Activated CD4-positive, alpha-beta T cell treated with anti-CD3 and anti-CD28 coated beads, Interleukin-2, amount 50 U/mL, for 1 hour (primary cell): ENCODE measurements at regions not wholly inside any gene's neighbourhood (a gene's known extent, or its start where the extent isn't known, plus 50 kb on each side); places are given as distances from the start of the nearest gene placed in this dataset.
"Not testable (repeated sequence)": the region's sequence is repeated elsewhere in the genome, so short reads cannot be mapped to it uniquely, and the experiment has no call there.

Experiments
- DNase-seq: peaks from one replicate; pipeline ENCODE4 v3.0.0-alpha.2; 2020

DNA sequence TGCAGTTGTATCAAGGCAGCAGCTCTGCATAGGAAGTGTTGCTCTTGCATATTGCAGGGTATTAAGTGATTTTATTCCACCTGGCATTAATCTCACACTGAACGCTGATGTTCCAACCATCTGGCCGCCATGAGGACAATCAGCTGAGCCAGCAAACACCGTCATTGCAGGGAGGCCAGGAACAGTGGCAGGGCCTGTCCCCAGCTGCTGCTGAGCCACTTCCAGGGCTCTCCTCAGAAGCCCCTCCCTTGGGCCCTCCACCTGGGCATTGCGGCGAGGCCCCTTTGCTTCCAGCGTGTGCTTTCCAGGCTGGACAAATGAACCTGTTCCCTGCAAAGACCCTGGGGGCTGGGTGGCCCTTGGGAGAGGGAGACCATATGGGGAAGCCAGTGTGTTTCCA lies 171.6 kb upstream of the C1orf174 start:
- DNase-seq: no peak

DNA sequence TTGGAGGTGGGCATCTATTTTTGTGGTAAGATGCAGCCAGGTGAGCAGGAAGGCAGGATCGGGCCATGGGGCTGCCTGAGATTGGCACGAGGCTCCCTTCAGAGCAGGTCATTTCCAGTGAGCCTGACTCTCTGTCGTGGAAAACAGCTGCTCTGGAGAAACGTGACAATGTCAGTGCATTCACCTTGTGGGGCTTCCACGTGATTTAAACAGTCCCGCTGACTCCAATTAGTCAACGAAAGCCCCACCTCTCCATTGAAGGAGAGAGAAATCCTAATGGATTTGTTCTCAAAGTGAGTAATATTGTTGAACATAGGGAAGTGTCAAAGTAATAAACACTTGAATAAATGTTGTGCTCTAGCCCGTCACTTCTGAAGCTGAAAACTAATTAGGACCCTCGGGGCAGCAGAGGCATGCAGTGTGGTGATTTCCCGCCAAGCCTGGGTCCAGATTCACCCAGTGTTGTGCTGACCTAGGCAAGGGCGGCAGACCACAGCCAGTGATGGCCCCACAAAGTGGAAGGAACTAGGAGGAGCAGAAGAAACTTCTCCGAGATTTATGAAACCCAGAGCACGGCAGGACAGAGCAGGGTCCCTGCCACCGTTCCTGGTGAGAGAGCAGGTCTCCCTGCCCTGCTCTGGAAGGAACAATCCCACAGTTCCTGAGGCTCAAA lies 172.5 kb upstream of the C1orf174 start:
- DNase-seq: no peak

DNA sequence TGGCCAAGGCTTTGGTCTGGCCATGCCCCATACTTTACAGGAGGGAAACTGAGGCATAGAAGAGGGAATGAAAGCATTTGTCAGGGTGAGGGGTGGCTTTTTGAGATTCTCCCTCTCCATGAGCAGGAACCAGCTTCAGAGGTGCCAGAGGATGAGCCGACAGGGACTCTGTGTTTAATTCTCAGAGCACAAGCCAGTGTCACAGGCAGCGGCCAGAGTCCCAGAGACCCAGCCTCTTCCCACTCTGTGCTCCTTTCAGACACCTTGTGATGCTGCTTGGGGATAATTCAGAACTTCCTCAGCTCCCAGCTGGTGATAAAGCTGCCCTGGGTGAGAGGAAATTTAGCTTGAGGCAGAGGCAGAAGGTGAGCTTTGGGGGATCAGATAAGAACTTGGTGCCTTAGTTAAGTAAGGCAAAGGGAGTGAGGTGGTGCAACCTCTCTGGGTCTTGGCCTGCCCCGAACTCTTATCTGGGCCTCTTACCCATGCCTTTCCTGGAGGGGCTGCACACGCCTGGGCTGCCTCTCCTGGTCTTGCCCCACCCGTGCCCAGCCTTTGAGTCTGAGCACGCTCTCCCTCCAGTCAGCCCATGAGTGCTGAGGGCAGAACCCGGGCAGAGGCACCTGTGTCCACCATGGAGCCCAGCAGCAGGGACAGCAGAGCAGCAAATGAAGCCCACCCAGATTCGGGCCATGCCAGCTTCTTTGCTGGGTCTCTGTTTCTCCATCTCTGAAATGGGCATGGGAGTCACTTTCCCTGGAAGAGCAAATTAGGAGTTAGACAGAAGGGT lies 175.6 kb upstream of the C1orf174 start:
- DNase-seq: no peak

DNA sequence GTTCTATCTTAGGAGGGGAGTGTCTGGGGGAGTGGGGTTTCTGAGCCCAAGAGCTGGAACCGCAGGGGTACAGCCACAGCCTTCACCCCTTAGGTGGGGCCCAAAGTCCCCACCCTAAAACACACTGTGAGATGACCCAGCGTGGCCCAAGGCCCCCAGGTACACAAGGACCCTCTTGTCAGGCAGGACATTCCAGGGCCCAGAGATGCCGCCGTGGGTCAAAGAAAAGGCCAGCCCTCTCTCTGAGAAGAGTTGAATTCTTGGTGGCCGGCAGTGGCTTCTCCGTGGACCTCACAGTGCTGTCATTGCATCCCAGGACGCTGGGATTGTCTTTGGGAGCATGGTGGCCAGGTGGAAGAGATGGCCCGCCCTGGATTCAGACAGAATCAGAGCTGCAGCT lies 176.3 kb upstream of the C1orf174 start:
- DNase-seq: no peak

DNA sequence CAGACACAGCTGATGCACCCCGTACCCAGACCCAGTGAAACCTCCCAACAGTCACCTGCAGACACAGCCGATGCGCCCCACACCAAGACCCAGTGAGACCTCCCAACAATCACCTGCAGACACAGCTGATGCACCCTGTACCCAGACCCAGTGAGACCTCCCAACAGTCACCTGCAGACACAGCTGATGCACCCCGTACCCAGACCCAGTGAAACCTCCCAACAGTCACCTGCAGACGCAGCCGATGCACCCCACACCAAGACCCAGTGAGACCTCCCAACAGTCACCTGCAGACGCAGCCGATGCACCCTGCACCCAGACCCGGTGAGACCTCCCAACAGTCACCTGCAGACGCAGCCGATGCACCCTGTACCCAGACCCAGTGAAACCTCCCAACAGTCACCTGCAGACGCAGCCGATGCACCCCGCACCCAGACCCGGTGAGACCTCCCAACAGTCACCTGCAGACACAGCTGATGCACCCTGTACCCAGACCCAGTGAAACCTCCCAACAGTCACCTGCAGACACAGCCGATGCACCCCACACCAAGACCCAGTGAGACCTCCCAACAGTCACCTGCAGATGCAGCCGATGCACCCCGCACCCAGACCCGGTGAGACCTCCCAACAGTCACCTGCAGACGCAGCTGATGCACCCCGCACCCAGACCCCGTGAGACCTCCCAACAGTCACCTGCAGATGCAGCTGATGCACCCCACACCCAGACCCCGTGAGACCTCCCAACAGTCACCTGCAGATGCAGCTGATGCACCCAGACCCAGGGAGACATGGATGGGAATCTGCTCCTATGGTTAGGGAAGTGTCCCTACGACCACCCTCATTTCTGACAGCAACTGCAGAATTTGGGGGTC lies 178.3 kb upstream of the C1orf174 start:
- not testable (repeated sequence) for DNase-seq

DNA sequence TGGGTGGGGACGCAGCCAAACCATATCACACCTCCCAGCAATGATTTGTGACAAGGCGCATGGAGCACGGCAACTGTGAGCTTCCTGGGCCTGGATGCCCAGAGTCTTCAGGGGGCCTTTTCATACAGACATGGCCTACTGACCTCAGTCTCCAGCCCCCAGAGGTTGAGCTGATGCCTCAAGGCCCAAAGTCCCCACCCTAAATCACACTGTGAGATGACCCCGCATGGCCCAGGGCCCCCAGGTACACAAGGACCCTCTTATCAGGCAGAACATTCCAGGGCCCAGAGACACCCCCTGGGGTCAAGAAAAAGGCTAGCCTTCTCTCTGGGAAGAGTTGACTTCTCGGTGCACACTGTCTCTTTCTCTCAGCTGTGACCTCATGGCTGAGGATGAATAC lies 179.7 kb upstream of the C1orf174 start:
- DNase-seq: no peak

DNA sequence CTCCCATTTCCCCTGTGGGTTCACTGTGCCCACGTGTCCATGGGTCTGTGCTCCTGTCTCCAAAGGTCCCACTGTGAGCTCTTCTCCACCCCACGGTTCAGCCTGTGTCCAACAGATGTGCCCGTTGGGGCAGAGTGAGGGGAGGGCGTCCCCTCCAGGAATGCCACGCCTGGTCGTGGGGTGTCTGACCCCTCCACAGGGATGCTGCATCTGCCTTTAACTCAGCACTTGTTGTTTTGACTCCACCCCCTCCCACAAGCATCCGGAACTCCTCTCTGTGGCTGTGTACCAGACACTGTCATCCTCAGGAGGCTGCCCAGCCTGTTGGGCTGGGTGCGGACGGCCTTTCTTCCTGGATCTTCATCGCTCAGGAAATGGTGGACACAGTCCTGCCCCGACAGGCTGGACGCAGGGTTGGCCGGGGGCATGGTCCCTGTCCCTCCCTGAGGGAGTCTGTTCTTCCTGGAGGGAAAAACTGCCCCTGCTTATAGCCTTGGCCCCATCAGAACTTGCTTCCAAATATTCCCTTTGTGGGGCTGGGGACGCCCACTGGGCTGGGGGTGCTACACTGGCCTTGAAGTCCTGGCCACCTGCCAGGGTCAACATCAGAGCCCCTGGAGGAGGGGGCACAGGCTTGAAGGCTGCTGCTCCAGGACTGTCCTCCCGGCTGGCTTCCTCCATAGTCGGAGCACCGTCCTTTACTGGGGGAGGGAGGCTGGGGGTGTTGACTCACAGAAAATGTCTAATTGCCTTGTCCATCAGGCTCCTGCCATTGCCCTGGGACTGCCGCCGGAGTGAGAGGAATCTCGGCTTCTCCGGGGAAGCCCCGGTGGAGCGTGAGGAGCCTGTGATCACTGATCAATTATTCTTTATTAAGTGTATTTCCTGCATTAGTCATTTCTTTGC lies 182.0 kb upstream of the C1orf174 start:
- DNase-seq: no peak

DNA sequence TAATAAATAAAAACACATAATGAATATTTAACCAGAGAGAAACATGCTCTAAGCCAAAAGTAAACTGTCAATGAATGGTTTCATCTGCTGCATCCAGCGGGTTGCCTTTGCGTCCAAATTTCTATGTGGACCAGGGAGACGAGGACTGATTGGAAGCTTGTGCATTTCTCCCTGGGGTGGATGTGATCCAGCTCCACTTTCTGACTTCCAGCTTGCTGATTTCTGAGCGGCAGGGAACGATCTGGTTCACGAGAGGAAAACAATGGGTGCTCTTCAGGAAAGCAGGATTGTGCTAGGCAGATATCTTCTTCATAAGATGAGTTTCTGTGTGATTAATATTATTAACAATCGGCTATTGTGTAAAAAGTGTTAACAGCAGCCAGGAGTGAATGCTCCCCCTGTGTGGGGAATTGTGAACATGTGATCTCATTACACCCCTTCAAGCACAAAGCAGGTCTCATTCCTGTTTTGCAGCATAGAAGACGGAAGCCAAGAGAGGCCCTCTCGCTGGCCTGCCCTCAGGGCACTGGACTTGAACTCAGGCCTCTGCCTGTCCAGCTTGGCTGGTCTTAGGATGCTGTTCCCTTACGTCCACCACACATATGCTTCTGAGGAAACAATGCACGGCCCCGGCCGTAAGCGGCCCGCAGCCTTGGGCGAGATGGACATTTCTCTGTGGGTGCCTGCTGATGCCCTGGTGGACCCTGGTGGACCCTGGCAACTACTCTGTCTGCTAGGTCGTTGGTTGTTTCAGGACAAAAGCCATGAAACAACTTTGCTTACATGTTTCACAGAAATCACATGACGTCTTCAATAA lies 183.4 kb upstream of the C1orf174 start:
- no peak for DNase-seq

DNA sequence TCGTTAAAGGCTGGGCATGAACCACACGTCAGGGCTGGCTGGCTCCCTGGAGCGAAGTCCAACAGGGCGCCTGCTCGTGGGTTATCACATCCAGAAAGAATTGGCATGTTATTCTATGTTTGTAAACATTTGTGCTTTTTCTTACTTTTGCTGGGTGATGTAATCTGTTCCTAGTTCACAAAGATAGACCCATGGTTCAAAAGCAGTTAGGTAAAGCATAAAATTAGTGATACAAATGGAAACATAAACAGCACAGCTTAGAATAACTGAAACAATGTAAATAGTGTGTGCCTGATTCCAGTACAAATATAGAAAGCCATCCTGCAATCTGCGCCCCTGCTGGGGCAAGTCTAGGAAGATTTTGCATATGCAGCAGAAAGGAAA lies 184.0 kb upstream of the C1orf174 start:
- DNase-seq: no peak

DNA sequence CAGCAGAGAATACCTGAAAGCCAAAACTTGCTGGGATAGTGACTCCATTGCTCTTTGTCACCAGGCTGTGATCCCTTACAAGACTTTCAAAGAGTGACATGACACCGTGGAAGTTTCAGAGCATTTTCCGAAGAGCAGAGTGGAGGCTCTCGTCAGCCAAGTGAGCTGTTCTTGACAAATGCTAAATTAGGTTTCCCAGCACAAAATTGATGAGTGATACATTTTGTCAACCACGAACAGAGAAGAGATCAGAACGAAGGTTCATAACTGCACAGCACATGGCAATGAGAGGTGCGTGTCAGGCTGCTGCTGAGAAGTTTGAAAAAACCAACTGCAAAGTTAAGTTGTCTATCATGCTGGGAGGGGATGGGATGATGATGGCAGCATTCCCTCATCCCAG lies 184.4 kb upstream of the C1orf174 start:
- DNase-seq: no peak

DNA sequence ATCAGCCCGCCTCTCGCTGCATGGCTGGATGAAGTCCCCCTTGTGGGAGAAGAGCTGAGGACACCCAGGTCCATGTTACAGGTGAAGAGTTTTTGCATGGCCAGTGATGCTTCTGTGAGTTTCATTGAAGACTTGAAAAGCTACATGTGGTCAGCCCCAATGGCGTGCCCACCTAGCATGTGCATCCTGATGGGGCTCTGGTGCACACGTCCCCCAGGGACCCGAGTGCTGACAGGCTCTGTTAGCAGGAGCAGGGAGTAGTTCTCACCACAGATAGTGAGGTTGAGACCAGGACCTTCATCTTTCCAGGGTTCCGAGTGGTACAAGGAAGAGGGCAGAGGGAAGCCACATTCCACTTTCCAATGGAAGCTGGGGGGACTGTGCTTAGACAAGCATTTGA lies 184.8 kb upstream of the C1orf174 start:
- DNase-seq: no peak

DNA sequence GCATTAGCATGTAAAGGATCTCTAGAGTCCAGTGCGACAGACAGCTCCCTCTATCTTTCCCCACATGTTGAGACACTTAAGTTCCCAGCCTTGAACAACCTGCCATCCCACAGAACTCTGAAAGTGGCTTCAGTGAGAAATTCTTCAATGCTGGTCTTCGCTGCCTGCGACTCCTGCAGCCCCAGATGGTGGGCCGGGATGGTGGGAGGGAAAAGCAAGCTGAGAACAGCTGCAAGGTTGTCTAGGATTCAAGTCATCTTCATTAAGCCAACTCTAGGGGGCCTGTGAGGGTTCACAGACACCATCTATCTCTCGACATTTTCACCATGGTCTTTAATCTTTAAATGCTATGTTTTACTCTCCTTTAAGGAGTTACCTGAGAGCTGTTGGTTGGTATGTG lies 185.5 kb upstream of the C1orf174 start:
- no peak for DNase-seq

DNA sequence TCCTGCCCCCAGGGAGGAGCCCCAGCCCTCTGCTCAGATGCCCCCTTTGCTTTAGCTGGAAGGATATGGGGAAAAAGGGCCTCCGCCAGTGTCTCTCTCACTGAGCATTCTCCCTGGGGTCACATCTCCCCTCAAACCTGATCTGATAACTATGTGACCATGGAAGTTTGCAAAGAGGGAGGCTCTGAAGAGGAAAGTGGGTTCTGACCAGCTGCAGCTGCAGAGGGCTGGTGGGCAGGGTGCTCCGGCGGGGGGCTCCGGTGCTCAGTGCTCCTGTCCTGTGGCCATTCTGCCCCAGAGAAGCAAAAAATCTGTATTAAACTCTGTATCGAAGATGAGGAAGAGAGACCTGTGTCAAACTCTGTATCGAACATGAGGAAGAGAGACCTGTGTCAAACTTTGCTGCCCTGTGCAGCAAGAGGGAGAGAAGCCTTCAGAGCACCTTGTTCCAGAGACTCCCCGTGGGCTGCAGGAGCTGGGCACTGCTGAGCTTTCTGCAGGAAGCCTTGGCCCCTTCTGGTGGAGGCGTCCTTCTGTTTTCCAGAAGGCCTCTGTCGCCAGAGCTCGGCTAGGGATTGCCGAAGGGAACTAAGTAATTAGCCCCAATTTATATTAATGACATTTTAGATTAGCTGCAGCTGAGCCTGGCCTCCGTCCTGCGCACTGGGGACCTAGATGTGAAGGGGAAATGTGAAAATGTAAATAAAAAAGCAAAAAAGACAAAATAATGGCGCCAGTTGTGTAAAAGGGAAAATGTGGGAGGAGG lies 186.2 kb upstream of the C1orf174 start:
- DNase-seq: no peak

DNA sequence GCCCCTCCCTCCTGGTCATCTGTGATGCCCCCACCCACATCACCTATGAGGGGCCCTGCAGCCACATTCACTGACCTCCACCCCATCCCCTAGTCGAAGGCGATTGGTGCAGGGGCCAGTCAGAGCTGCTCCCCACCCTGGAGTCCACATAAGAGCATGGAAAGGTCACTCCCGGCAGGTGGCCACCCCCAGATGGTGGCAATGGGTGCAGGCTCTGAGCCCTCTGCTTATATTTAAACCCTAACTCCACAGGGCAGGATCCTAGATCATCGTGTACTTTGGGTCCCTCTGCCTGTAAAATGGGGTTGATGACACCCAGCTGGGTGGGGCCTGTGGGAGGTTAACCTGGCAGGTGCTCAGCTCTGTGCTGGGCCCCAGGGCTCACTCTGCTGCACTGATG lies 186.8 kb upstream of the C1orf174 start:
- no peak for DNase-seq

DNA sequence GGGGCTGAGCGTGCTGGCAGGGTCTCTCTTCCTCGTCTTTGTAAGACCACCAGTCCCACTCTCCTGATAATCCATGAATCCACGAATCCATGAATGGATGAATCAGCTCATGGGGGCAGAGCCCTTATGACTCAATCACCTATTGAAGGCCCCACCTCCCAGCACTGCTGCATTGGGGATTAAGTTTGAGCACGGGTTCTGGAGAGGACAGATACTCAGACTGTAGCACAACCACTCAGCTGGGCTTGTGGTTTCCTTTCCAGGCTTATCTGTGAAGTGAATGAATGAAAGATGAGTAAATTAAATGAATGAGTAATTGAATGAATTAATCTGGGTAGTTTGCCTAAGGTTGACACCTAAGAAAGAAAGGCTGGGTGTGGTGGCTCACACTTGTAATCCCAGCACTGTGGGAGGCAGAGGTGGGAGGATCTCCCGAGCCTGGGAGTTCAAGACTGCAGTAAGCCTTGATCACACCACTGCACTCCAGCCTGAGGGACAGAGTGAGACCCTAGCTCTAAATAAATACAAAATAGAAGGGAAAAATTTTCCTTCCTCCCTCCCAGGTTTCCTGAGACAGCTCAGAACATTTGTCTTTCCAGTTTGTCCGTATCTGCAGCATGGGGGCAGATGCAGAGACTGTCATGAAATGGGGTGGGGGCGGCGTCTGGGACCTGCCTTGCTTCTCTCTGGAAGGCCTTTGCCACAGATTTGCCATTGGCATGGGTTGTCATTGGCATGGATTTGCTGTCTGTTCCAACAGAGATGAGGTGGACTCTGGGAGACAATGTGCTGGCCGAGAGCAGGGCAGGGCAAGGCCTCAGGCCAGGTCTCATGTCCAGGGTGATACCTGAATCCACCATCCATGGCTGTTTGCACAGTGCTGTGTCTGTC lies 187.7 kb upstream of the C1orf174 start:
- no peak for DNase-seq

DNA sequence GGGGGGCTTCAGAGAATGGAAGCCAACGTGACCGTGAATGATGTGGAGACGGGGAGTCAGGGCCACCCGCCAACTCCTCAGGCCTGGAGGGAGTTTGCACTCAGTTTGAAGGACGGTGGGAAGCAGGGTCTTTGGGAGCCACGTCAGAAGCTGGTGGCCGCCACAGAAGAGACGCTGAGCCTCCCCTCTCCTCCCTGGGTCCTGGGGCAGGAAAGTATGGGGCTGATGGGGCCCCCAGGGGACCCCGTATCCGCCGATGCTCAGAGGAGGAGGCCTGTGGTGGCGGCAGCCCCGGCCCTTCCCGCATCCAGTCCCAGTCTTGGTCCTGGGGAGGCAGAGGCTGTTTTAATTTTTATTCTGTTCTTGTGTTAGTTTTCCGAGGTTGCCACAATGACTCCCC lies 188.6 kb upstream of the C1orf174 start:
- DNase-seq: no peak

DNA sequence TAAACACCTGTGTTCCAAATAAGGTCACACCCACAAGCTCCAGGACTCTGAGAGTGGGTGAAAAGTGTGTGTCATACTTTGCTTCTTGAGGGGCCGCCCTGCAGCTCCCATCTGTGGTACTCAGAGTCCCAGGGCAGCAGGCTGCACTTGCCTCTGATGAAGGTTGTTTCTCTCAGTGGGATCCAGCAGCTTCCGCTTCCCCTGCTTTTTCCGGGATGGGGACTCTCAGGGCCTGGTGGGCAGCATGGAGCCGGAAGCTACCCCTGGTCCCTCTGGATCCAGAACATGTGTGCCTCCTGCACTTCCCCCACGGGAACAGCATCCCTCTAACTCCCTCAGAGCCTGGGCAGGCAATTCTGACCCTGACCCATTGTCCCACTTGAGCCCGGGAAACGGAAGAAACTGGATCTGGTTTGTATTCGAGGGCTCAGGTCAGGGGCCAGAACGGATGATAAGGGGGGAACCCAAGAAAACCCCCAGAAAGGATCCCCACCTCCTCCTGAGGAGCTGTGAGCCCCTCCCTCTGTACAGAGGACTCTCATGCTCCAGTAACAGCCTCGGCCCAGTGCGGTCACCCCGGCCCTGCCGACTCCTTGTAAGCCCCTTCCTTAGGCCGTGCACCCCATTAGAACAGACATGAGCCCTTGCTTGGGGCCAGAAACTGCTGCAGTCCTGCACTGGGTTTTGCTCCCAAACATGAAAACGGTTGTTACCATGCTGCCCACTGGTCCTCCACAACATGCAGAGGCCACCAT lies 189.5 kb upstream of the C1orf174 start:
- DNase-seq: no peak

DNA sequence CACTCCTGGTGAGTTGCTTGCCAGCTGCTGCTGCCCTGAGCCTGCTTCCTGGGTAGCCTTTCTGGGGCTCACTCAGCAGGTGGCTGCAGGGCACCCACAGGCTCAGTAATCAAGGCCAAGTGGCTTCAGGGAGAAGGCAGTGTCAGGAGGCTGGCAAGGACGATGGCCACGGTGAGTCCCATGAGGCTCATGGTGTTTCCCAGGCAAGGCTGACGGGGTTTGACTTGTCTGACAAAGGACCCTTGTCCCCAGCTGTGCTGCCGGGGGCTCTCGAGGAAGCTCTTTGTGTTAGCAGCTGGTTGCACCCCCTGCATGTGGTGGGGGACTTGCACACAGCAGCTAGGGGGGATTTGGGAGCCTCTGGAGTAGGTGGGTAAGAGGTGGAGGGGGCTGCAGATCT lies 190.5 kb upstream of the C1orf174 start:
- no peak for DNase-seq
